ENCODE measurements at regions not wholly inside any gene's neighbourhood (a gene's known extent, or its start where the extent isn't known, plus 50 kb on each side); places are given as distances from the start of the nearest gene placed in this dataset.

GRCh38 chr9:8027351-8027750 is 227.8 kb upstream of the DMAC1 start:
- DNase-seq (no peak), ATAC-seq (no peak)
- Histone ChIP-seq H3K4me3 (no peak overlapping the region), H3K4me1 (no peaks in the 10 kb centered on the region), H3K36me3 (no peaks in the 10 kb centered on the region), H3K9me3 (no peaks in the 10 kb centered on the region), H3K27ac (no peak overlapping the region), H3K27me3 (no peaks in the 10 kb centered on the region)
- no peak for TF ChIP-seq CTCF (IDR thresholded peaks at IDR 0.05 in 4 of 5, conservative IDR thresholded peaks at IDR 0.05 in 1 of 5)
- TF ChIP-seq POLR2A (IDR thresholded peaks at IDR 0.05) = no peak
- in situ Hi-C loops (cut with MboI; ENCODE audit: low sequenced_read_pairs in 4 of 4) (no loop called here), intact Hi-C loops (cut with DNase I; ENCODE audit: low total_unique reads) (no loop called here)

GRCh38 chr9:8025551-8025950 is 226.0 kb upstream of the DMAC1 start:
- no peak for TF ChIP-seq POLR2A (IDR thresholded peaks at IDR 0.05)
- TF ChIP-seq CTCF (IDR thresholded peaks at IDR 0.05 in 4 of 5, conservative IDR thresholded peaks at IDR 0.05 in 1 of 5) = no peak
- no peak overlapping the region for H3K27ac ChIP-seq
- DNase-seq = no peak
- H3K4me3 ChIP-seq = no peak overlapping the region
- no peaks in the 10 kb centered on the region for H3K27me3 ChIP-seq
- no peaks in the 10 kb centered on the region for H3K4me1 ChIP-seq
- H3K36me3 ChIP-seq = no peaks in the 10 kb centered on the region
- in situ Hi-C loops (cut with MboI; ENCODE audit: low sequenced_read_pairs in 4 of 4) = no loop called here
- H3K9me3 ChIP-seq = no peaks in the 10 kb centered on the region
- intact Hi-C loops (cut with DNase I; ENCODE audit: low total_unique reads) = no loop called here
- ATAC-seq = no peak

GRCh38 chr9:8020186-8020585 is 220.6 kb upstream of the DMAC1 start:
- H3K9me3 ChIP-seq = no peaks in the 10 kb centered on the region
- intact Hi-C loops (cut with DNase I; ENCODE audit: low total_unique reads) = no loop called here

GRCh38 chr9:8019636-8020035 is 220.1 kb upstream of the DMAC1 start:
- H3K4me3 ChIP-seq = no peak overlapping the region
- H3K27me3 ChIP-seq = no peaks in the 10 kb centered on the region
- no peak for DNase-seq
- no peaks in the 10 kb centered on the region for H3K36me3 ChIP-seq
- H3K27ac ChIP-seq = no peak overlapping the region
- TF ChIP-seq CTCF (IDR thresholded peaks at IDR 0.05 in 4 of 5, conservative IDR thresholded peaks at IDR 0.05 in 1 of 5) = no peak
- no peak for TF ChIP-seq POLR2A (IDR thresholded peaks at IDR 0.05)
- H3K9me3 ChIP-seq = no peaks in the 10 kb centered on the region
- intact Hi-C loops (cut with DNase I; ENCODE audit: low total_unique reads) = no loop called here
- in situ Hi-C loops (cut with MboI; ENCODE audit: low sequenced_read_pairs in 4 of 4) = no loop called here
- ATAC-seq = no peak
- H3K4me1 ChIP-seq = no peaks in the 10 kb centered on the region

More at GRCh38 chr9:8020186-8020585, 220.6 kb upstream of the DMAC1 start:
- DNase-seq (no peak), ATAC-seq (no peak)
- Histone ChIP-seq H3K36me3 (no peaks in the 10 kb centered on the region), H3K4me1 (no peaks in the 10 kb centered on the region), H3K4me3 (no peak overlapping the region), H3K27me3 (no peaks in the 10 kb centered on the region), H3K27ac (no peak overlapping the region)
- TF ChIP-seq POLR2A (IDR thresholded peaks at IDR 0.05) (no peak), CTCF (IDR thresholded peaks at IDR 0.05 in 4 of 5, conservative IDR thresholded peaks at IDR 0.05 in 1 of 5) (no peak)
- in situ Hi-C loops (cut with MboI; ENCODE audit: low sequenced_read_pairs in 4 of 4) = no loop called here

- ATAC-seq = no peak
- in situ Hi-C loops (cut with MboI; ENCODE audit: low sequenced_read_pairs in 4 of 4) = no loop called here
- Histone ChIP-seq H3K27ac (no peak overlapping the region), H3K27me3 (no peaks in the 10 kb centered on the region), H3K4me1 (no peaks in the 10 kb centered on the region), H3K4me3 (no peak overlapping the region), H3K36me3 (no peaks in the 10 kb centered on the region), H3K9me3 (no peaks in the 10 kb centered on the region)
- TF ChIP-seq CTCF (IDR thresholded peaks at IDR 0.05 in 4 of 5, conservative IDR thresholded peaks at IDR 0.05 in 1 of 5) = no peak
- no peak for TF ChIP-seq POLR2A (IDR thresholded peaks at IDR 0.05)
- intact Hi-C loops (cut with DNase I; ENCODE audit: low total_unique reads) = no loop called here
- DNase-seq = no peak
Measured at GRCh38 chr9:8014997-8015682, 215.6 kb upstream of the DMAC1 start.

Measured in gastrocnemius medialis (tissue), 4 donors.